Peyer's patch (tissue), 4 donors: ENCODE measurements at regions not wholly inside any gene's neighbourhood (a gene's known extent, or its start where the extent isn't known, plus 50 kb on each side); places are given as distances from the start of the nearest gene placed in this dataset.

Source experiments
- POLR2A ChIP-seq, 2 donors: fragments of 450-650 bp; IDR thresholded peaks; one replicate each; pipeline ENCODE4 v1.5.1; 2017; ENCODE audit warnings: antibody characterized with exemption in 2 of 2, mild to moderate bottlenecking in 2 of 2, moderate library complexity in 2 of 2
- TF ChIP-seq, protein P1 (sequence below), 6 experiments: fragments of 450-650 bp in 4 of 6; fragments of 200-600 bp in 2 of 6; sonication (generic) in 1 of 6; IDR thresholded peaks; one replicate each; pipeline ENCODE4 v1.5.1; 2017 to 2019; ENCODE audit warnings: antibody characterized with exemption in 6 of 6, mild to moderate bottlenecking in 3 of 6, moderate library complexity in 1 of 6

DNA sequence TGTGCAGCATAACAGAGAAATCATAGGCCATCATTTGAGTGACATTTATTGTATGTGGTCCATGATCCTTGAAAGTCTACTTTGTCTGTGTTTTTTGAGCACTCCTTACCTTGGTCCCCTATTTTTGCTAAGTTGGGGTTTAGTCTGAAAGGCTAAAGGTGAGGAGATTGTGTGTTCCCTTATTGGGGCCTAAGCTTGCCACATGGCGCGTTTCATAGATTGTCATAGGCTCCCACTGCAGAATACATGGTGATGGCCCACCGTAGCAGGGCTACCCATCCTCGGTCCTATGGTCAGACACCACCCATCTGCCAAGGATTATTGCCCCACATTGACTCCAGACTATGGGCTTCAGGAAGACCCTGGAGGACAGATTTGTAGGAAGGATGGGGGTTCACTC, 117.0 kb upstream of the ZSWIM2 start:
- TF ChIP-seq, protein P1, sequence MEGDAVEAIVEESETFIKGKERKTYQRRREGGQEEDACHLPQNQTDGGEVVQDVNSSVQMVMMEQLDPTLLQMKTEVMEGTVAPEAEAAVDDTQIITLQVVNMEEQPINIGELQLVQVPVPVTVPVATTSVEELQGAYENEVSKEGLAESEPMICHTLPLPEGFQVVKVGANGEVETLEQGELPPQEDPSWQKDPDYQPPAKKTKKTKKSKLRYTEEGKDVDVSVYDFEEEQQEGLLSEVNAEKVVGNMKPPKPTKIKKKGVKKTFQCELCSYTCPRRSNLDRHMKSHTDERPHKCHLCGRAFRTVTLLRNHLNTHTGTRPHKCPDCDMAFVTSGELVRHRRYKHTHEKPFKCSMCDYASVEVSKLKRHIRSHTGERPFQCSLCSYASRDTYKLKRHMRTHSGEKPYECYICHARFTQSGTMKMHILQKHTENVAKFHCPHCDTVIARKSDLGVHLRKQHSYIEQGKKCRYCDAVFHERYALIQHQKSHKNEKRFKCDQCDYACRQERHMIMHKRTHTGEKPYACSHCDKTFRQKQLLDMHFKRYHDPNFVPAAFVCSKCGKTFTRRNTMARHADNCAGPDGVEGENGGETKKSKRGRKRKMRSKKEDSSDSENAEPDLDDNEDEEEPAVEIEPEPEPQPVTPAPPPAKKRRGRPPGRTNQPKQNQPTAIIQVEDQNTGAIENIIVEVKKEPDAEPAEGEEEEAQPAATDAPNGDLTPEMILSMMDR (IDR thresholded peaks at IDR 0.05): no peak
- no peak for TF ChIP-seq POLR2A (IDR thresholded peaks at IDR 0.05)
